SK-N-SH treated with all-trans-retinoic acid at 6 μM for 48 hours (cell line): ENCODE measurements at regions not wholly inside any gene's neighbourhood (a gene's known extent, or its start where the extent isn't known, plus 50 kb on each side); places are given as distances from the start of the nearest gene placed in this dataset.

ENCODE experiments used
- ATAC-seq: fragments of 200-7000 bp; cut with Tn5 transposase; 3 replicates; pipeline ENCODE4 v1.9.1; 2020; ENCODE audit warnings: mild to moderate bottlenecking, moderate library complexity
- ARNTL ChIP-seq: fragments of 450-650 bp; formaldehyde crosslinking; IDR thresholded peaks from 2 replicates; pipeline ENCODE4 v1.5.0; 2020; ENCODE audit warnings: low read depth, mild to moderate bottlenecking, moderate library complexity, borderline replicate concordance
- BACH2 ChIP-seq: fragments of 250-450 bp; sonication (Bioruptor Pico); IDR thresholded peaks from 2 replicates; pipeline ENCODE4 v1.9.0; 2021; ENCODE audit warnings: mild to moderate bottlenecking, borderline replicate concordance
- CREB5 ChIP-seq: fragments of 250-450 bp; sonication (Bioruptor Pico); IDR thresholded peaks from 2 replicates; pipeline ENCODE4 v1.5.1; 2020; ENCODE audit warnings: low read depth, mild to moderate bottlenecking, moderate library complexity
- CSDC2 ChIP-seq: fragments of 250-450 bp; sonication (Bioruptor Pico); IDR thresholded peaks from 2 replicates; pipeline ENCODE4 v1.5.0; 2020; ENCODE audit warnings: mild to moderate bottlenecking, moderate library complexity
- CSRNP3 ChIP-seq: fragments of 250-450 bp; sonication (Bioruptor Pico); IDR thresholded peaks from 2 replicates; pipeline ENCODE4 v1.5.1; 2021; ENCODE audit warnings: mild to moderate bottlenecking, moderate library complexity
- ESRRG ChIP-seq: fragments of 250-450 bp; sonication (Bioruptor Pico); IDR thresholded peaks from 2 replicates; pipeline ENCODE4 v1.6.1; 2021; ENCODE audit warnings: mild to moderate bottlenecking
- GLIS3 ChIP-seq: fragments of 250-450 bp; sonication (Bioruptor Pico); IDR thresholded peaks from 2 replicates; pipeline ENCODE4 v1.5.0; 2020; ENCODE audit warnings: mild to moderate bottlenecking, moderate library complexity
- ISL1 ChIP-seq: fragments of 250-450 bp; sonication (Bioruptor Pico); IDR thresholded peaks from 2 replicates; pipeline ENCODE4 v2.1.2; 2022; ENCODE audit warnings: mild to moderate bottlenecking, moderate library complexity
- OSR1 ChIP-seq: fragments of 250-450 bp; sonication (Bioruptor Pico); IDR thresholded peaks from 2 replicates; pipeline ENCODE4 v1.8.0; 2022; ENCODE audit warnings: moderate library complexity, mild to moderate bottlenecking, inconsistent platforms
- POU6F1 ChIP-seq: fragments of 250-450 bp; sonication (Bioruptor Pico); IDR thresholded peaks from 2 replicates; pipeline ENCODE4 v1.8.0; 2021; ENCODE audit warnings: low read depth, mild to moderate bottlenecking, moderate library complexity, borderline replicate concordance
- PPARA ChIP-seq: fragments of 250-450 bp; sonication (Bioruptor Pico); IDR thresholded peaks from 2 replicates; pipeline ENCODE4 v1.5.0; 2020; ENCODE audit warnings: mild to moderate bottlenecking, borderline replicate concordance
- RARB ChIP-seq: fragments of 250-450 bp; sonication (Bioruptor Pico); IDR thresholded peaks from 2 replicates; pipeline ENCODE4 v1.8.0; 2021; ENCODE audit warnings: mild to moderate bottlenecking, moderate library complexity
- SNAI2 ChIP-seq: fragments of 250-450 bp; sonication (Bioruptor Pico); IDR thresholded peaks from 2 replicates; pipeline ENCODE4 v1.5.0; 2020; ENCODE audit warnings: mild to moderate bottlenecking, moderate library complexity
- TCF4 ChIP-seq: fragments of 250-450 bp; sonication (Bioruptor Pico); IDR thresholded peaks from 2 replicates; pipeline ENCODE4 v1.8.0; 2021; ENCODE audit warnings: mild to moderate bottlenecking, moderate library complexity, borderline replicate concordance
- TOX ChIP-seq: fragments of 250-450 bp; sonication (Bioruptor Pico); IDR thresholded peaks from 2 replicates; pipeline ENCODE4 v1.8.0; 2021; ENCODE audit warnings: mild to moderate bottlenecking, moderate library complexity, borderline replicate concordance
- TSHZ2 ChIP-seq: fragments of 250-450 bp; sonication (Bioruptor Pico); IDR thresholded peaks from 2 replicates; pipeline ENCODE4 v1.5.0; 2020; ENCODE audit warnings: mild to moderate bottlenecking, moderate library complexity
- ZC3H10 ChIP-seq: fragments of 250-450 bp; sonication (Bioruptor Pico); IDR thresholded peaks from 2 replicates; pipeline ENCODE4 v1.5.1; 2021; ENCODE audit warnings: mild to moderate bottlenecking, moderate library complexity
- ZFP3 ChIP-seq: fragments of 250-450 bp; sonication (Bioruptor Pico); IDR thresholded peaks from 2 replicates; pipeline ENCODE4 v1.5.0; 2020; ENCODE audit warnings: mild to moderate bottlenecking, moderate library complexity
- ZFP30 ChIP-seq: fragments of 450-650 bp; formaldehyde crosslinking; IDR thresholded peaks from 2 replicates; pipeline ENCODE4 v1.5.0; 2022; ENCODE audit warnings: mild to moderate bottlenecking, moderate library complexity
- ZNF565 ChIP-seq: fragments of 450-650 bp; formaldehyde crosslinking; conservative IDR thresholded peaks from 2 replicates; pipeline ENCODE4 v1.5.0; 2020; ENCODE audit warnings: low read depth, mild to moderate bottlenecking, moderate library complexity
- ZNF70 ChIP-seq: fragments of 450-650 bp; formaldehyde crosslinking; IDR thresholded peaks from 2 replicates; pipeline ENCODE4 v1.5.0; 2020; ENCODE audit warnings: mild to moderate bottlenecking, moderate library complexity
- ZNF8 ChIP-seq: fragments of 450-650 bp; formaldehyde crosslinking; IDR thresholded peaks from 2 replicates; pipeline ENCODE4 v1.5.0; 2020; ENCODE audit warnings: mild to moderate bottlenecking, moderate library complexity
- TF ChIP-seq, protein P1 (sequence below): fragments of 250-450 bp; sonication (Bioruptor Pico); IDR thresholded peaks from 2 replicates; pipeline ENCODE4 v1.8.0; 2020; ENCODE audit warnings: mild to moderate bottlenecking, moderate library complexity, borderline replicate concordance

GRCh38 chr20:20824924-20825584 is 112.6 kb upstream of the RALGAPA2 start:
- TF ChIP-seq ZNF565: no peak
- TF ChIP-seq CSDC2 (CRISPR knock-in tag): no peak
- TF ChIP-seq GLIS3 (CRISPR knock-in tag): no peak
- TF ChIP-seq OSR1 (CRISPR knock-in tag): no peak
- no peak for TF ChIP-seq ZFP3 (CRISPR knock-in tag)
- TF ChIP-seq POU6F1 (CRISPR knock-in tag): no peak
- TF ChIP-seq, protein P1, sequence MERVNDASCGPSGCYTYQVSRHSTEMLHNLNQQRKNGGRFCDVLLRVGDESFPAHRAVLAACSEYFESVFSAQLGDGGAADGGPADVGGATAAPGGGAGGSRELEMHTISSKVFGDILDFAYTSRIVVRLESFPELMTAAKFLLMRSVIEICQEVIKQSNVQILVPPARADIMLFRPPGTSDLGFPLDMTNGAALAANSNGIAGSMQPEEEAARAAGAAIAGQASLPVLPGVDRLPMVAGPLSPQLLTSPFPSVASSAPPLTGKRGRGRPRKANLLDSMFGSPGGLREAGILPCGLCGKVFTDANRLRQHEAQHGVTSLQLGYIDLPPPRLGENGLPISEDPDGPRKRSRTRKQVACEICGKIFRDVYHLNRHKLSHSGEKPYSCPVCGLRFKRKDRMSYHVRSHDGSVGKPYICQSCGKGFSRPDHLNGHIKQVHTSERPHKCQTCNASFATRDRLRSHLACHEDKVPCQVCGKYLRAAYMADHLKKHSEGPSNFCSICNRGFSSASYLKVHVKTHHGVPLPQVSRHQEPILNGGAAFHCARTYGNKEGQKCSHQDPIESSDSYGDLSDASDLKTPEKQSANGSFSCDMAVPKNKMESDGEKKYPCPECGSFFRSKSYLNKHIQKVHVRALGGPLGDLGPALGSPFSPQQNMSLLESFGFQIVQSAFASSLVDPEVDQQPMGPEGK (CRISPR knock-in tag): no peak
- TF ChIP-seq BACH2 (CRISPR knock-in tag): no peak
- TF ChIP-seq ZFP30 (CRISPR knock-in tag): no peak
- no peak for TF ChIP-seq ARNTL
- no peak for TF ChIP-seq ESRRG (CRISPR knock-in tag)
- no peak for TF ChIP-seq ISL1 (CRISPR knock-in tag)
- TF ChIP-seq ZNF8 (CRISPR knock-in tag): no peak
- TF ChIP-seq PPARA (CRISPR knock-in tag): no peak
- TF ChIP-seq CREB5 (CRISPR knock-in tag): no peak
- ATAC-seq: peak; percentile 75

DNA sequence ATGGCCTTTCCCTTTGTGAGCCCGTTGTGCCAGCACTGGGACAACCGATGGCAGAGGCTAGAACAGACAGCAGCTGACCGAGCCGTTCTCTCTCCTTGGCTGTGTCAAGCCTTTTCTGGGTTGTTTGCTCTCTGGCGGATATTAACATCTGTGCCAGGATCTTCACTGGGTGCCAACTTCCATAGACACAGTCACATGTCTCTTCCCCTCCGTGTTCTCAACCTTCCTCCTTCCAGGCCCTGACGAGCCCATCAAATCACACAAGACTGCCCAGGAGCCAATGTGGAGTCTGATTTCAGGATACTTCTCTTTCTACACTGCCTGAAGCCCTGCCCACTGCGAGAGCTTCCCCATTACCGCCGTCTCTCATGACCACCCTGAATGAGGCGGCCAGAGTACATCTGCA is 111.0 kb upstream of the RALGAPA2 start:
- no peak for TF ChIP-seq ZC3H10
- no peak for TF ChIP-seq ZNF565
- TF ChIP-seq, protein P1 (CRISPR knock-in tag): no peak
- TF ChIP-seq PPARA (CRISPR knock-in tag): no peak
- no peak for TF ChIP-seq ZNF70 (CRISPR knock-in tag)
- no peak for TF ChIP-seq TOX (CRISPR knock-in tag)
- TF ChIP-seq CSDC2 (CRISPR knock-in tag): no peak
- TF ChIP-seq ISL1 (CRISPR knock-in tag): no peak
- TF ChIP-seq POU6F1 (CRISPR knock-in tag): no peak
- no peak for TF ChIP-seq TSHZ2 (CRISPR knock-in tag)
- no peak for TF ChIP-seq BACH2 (CRISPR knock-in tag)
- no peak for TF ChIP-seq ARNTL
- no peak for TF ChIP-seq TCF4 (CRISPR knock-in tag)
- no peak for TF ChIP-seq SNAI2
- TF ChIP-seq ZFP3 (CRISPR knock-in tag): no peak
- no peak for TF ChIP-seq ZFP30 (CRISPR knock-in tag)
- no peak for TF ChIP-seq ESRRG (CRISPR knock-in tag)
- TF ChIP-seq CSRNP3 (CRISPR knock-in tag): no peak
- TF ChIP-seq RARB (CRISPR knock-in tag): no peak
- no peak for TF ChIP-seq OSR1 (CRISPR knock-in tag)
- TF ChIP-seq, all 23 proteins: peak for 0
- ATAC-seq: no peak
